ENCODE measurements at regions not wholly inside any gene's neighbourhood (a gene's known extent, or its start where the extent isn't known, plus 50 kb on each side); places are given as distances from the start of the nearest gene placed in this dataset.

GRCh38 chr10:107657851-107658250 lies 493.3 kb upstream of the SORCS1 start:
- Histone ChIP-seq H3K4me3 (no peak overlapping the region), H3K27me3 (no peaks in the 10 kb centered on the region), H3K9me3 (no peaks in the 10 kb centered on the region), H3K9ac (ENCODE audit: low read depth in 2 of 2, low read length in 2 of 2) (no peak overlapping the region), H3K36me3 (no peaks in the 10 kb centered on the region), H3K4me1 (no peaks in the 10 kb centered on the region), H3K27ac (no peak overlapping the region)
- no peak for TF ChIP-seq CTCF (IDR thresholded peaks at IDR 0.05)
- intact Hi-C loops (cut with DNase I): no loop called here
- no peak for DNase-seq

GRCh38 chr10:107656932-107657331 lies 492.4 kb upstream of the SORCS1 start:
- Histone ChIP-seq H3K36me3 (no peaks in the 10 kb centered on the region), H3K9ac (ENCODE audit: low read depth in 2 of 2, low read length in 2 of 2) (no peak overlapping the region), H3K9me3 (no peaks in the 10 kb centered on the region), H3K27ac (no peak overlapping the region), H3K27me3 (no peaks in the 10 kb centered on the region), H3K4me1 (no peaks in the 10 kb centered on the region), H3K4me3 (no peak overlapping the region)
- no peak for TF ChIP-seq CTCF (IDR thresholded peaks at IDR 0.05)
- intact Hi-C loops (cut with DNase I): no loop called here
- DNase-seq: no peak

DNA sequence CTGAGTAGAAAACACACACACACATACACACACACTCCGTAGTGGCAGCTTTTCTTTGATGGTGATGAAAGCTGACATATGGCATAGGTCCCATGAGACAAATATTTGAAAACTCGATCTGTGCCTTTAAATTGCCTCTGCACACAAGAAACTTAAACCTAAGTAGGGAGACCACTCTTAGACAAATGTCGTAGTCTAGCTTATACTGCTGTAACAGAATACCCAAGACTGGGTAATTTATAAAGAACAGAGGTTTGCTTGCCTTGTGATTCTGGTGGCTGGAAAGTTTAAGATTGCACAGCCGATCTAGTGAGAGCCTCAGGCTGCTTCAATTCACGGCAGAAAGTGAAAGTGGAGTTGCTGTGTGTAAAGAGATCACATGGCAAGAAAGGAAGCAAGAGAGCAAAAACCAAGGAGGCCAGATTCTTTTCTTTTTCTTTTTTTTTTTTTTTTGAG lies 489.4 kb upstream of the SORCS1 start:
- intact Hi-C loops (cut with DNase I): no loop called here

GRCh38 chr10:107650939-107651338 lies 486.4 kb upstream of the SORCS1 start:
- intact Hi-C loops (cut with DNase I): no loop called here
- H3K9ac ChIP-seq (ENCODE audit: low read depth in 2 of 2, low read length in 2 of 2): no peak overlapping the region
- H3K27me3 ChIP-seq: no peaks in the 10 kb centered on the region
- no peak for TF ChIP-seq CTCF (IDR thresholded peaks at IDR 0.05)
- no peaks in the 10 kb centered on the region for H3K4me1 ChIP-seq
- no peaks in the 10 kb centered on the region for H3K9me3 ChIP-seq
- no peak overlapping the region for H3K27ac ChIP-seq
- DNase-seq: no peak
- no peaks in the 10 kb centered on the region for H3K36me3 ChIP-seq
- H3K4me3 ChIP-seq: no peak overlapping the region

More for the DNA sequence above, 489.4 kb upstream of the SORCS1 start:
- Histone ChIP-seq H3K27me3 (no peaks in the 10 kb centered on the region), H3K27ac (peak overlapping the region; percentile 9), H3K9ac (ENCODE audit: low read depth in 2 of 2, low read length in 2 of 2) (peak overlapping the region in 1 of 2 donors; percentile 4), H3K9me3 (no peaks in the 10 kb centered on the region), H3K4me1 (no peaks in the 10 kb centered on the region), H3K36me3 (no peaks in the 10 kb centered on the region), H3K4me3 (peak overlapping the region; percentile 19)
- TF ChIP-seq CTCF (IDR thresholded peaks at IDR 0.05): no peak
- DNase-seq: peak; percentile 34

GRCh38 chr10:107649249-107649648 lies 484.7 kb upstream of the SORCS1 start:
- intact Hi-C loops (cut with DNase I): no loop called here
- no peaks in the 10 kb centered on the region for H3K9me3 ChIP-seq
- no peak for TF ChIP-seq CTCF (IDR thresholded peaks at IDR 0.05)
- H3K27ac ChIP-seq: no peak overlapping the region
- no peak for DNase-seq
- H3K36me3 ChIP-seq: no peaks in the 10 kb centered on the region
- no peak overlapping the region for H3K9ac ChIP-seq (ENCODE audit: low read depth in 2 of 2, low read length in 2 of 2)
- no peaks in the 10 kb centered on the region for H3K27me3 ChIP-seq
- no peak overlapping the region for H3K4me3 ChIP-seq
- H3K4me1 ChIP-seq: no peaks in the 10 kb centered on the region

GRCh38 chr10:107647462-107647861 lies 483.0 kb upstream of the SORCS1 start:
- Histone ChIP-seq H3K4me3 (no peak overlapping the region), H3K4me1 (no peaks in the 10 kb centered on the region), H3K27me3 (no peaks in the 10 kb centered on the region), H3K36me3 (no peaks in the 10 kb centered on the region), H3K9me3 (no peaks in the 10 kb centered on the region), H3K9ac (ENCODE audit: low read depth in 2 of 2, low read length in 2 of 2) (no peak overlapping the region), H3K27ac (no peak overlapping the region)
- DNase-seq: no peak
- TF ChIP-seq CTCF (IDR thresholded peaks at IDR 0.05): no peak
- intact Hi-C loops (cut with DNase I): no loop called here

All from colonic mucosa (tissue), 4 donors.